Thymus (tissue), 11 donors: ENCODE measurements at regions not wholly inside any gene's neighbourhood (a gene's known extent, or its start where the extent isn't known, plus 50 kb on each side); places are given as distances from the start of the nearest gene placed in this dataset.

Source experiments
- DNase-seq, 9 donors: peaks; one replicate each; pipeline ENCODE4 v3.0.0-alpha.2; 2013; ENCODE audit warnings: low spot score in 9 of 9, low read depth in 6 of 9, missing footprints in 1 of 9
- H3K27ac ChIP-seq, 2 donors: one replicate each; pipeline ENCODE4 v1.5.1; 2013; ENCODE audit warnings: control low read depth in 1 of 2, low read depth in 1 of 2, low read length in 1 of 2, mild to moderate bottlenecking in 1 of 2, moderate library complexity in 1 of 2
- H3K27me3 ChIP-seq, 2 donors: one replicate each; pipeline ENCODE4 v1.5.1; 2013; ENCODE audit warnings: low read length in 1 of 2; ENCODE audit not compliant: control insufficient read depth in 2 of 2, insufficient read depth in 1 of 2
- H3K36me3 ChIP-seq, 2 donors: one replicate each; pipeline ENCODE4 v1.5.1; 2013; ENCODE audit warnings: low read length in 1 of 2, mild to moderate bottlenecking in 1 of 2, moderate library complexity in 1 of 2; ENCODE audit not compliant: control insufficient read depth in 2 of 2, insufficient read depth in 2 of 2
- H3K4me1 ChIP-seq, 2 donors: one replicate each; pipeline ENCODE4 v1.5.1; 2013; ENCODE audit warnings: low read length in 2 of 2; ENCODE audit not compliant: control insufficient read depth in 2 of 2, insufficient read depth in 2 of 2
- H3K4me3 ChIP-seq, 2 donors: one replicate each; pipeline ENCODE4 v1.5.1; 2013; ENCODE audit warnings: low read length in 2 of 2, control low read depth in 1 of 2, mild to moderate bottlenecking in 1 of 2
- H3K9me3 ChIP-seq, 2 donors: one replicate each; pipeline ENCODE4 v1.5.1; 2013; ENCODE audit warnings: low read length in 1 of 2, mild to moderate bottlenecking in 1 of 2; ENCODE audit not compliant: control insufficient read depth in 2 of 2, insufficient read depth in 1 of 2
- WGBS: extraction: QIAGEN DNeasy Blood & Tissue Kit; methylation state at CpG from one replicate; pipeline ENCODE4 v1.1.7; 2013; 5-methylcytosine and 5-hydroxymethylcytosine counted together
- donor health status: healthy.

DNA sequence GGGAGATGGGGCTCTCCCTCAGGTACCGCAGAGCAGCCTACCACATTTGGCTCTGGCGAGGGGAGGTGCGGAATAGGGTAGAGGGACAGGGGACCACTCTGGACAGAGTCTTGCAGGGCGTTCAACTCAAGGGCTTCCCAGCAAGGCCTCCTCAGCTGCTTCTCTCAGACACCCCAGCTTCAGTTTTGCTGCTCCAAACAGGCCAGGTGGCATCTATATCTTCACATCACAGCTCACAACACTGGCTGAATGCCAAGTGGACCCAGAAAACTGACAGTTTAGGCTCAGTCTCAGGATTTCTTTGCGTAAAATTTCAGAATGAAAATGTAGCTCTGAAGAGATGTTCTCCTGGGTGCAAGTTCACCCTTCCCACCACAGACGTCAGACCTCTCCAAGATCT lies 592.6 kb upstream of the ADAMTS16 start:
- H3K4me3 ChIP-seq: no peak overlapping the region
- no peaks in the 10 kb centered on the region for H3K27me3 ChIP-seq
- DNase-seq: no peak
- no peaks in the 10 kb centered on the region for H3K4me1 ChIP-seq
- peaks cover 0 to 3% of the 10 kb centered on the region in 2 donors for H3K9me3 ChIP-seq
- WGBS: 90% methylated on average over 6 of the region's 6 CpGs
- no peak overlapping the region for H3K27ac ChIP-seq
- H3K36me3 ChIP-seq: no peaks in the 10 kb centered on the region

DNA sequence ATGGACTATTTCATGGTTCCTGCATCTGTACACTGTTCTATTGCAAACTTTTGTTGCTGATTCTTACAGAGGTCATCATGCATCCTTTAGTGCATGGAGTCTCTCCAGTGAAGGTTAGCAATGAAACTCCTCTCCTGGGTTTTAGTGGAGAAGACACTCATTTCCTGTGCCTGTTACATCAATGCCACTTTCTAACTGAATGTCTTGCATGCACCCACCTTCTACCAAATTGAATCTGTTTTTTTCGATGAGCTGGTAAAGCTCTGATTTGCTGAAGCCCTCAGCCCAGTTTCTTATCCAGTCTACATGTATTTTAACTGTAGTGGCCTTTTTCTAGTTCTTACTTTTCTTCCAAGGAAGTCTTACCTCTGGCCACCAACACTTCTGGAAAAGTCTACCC lies 591.8 kb upstream of the ADAMTS16 start:
- DNase-seq: no peak
- Histone ChIP-seq H3K27ac (no peak overlapping the region), H3K9me3 (peaks cover 0 to 3% of the 10 kb centered on the region in 2 donors), H3K36me3 (no peaks in the 10 kb centered on the region), H3K4me1 (no peaks in the 10 kb centered on the region), H3K27me3 (no peaks in the 10 kb centered on the region), H3K4me3 (no peak overlapping the region)
- 90% methylated on average over 1 of the region's 1 CpG for whole genome bisulfite sequencing

DNA sequence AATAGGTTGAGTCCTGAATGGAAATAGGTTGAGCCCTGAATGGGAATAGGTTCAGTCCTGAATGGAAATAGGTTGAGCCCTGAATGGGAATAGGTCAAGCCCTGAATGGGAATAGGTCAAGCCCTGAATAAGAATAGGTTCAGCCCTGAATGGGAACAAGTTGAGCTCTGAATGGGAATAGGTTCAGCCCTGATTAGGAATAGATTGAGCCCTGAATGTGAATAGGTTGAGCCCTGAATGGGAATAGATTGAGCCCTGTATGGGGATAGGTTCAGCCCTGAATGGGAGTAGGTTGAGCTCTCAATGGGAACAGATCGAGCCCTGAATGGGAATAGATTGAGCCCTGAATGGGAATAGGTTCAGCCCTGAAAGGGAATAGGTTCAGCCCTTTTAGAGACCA lies 590.8 kb upstream of the ADAMTS16 start:
- H3K27ac ChIP-seq: no peak overlapping the region
- DNase-seq: no peak
- no peaks in the 10 kb centered on the region for H3K36me3 ChIP-seq
- 91% methylated on average over 1 of the region's 1 CpG for WGBS
- no peak overlapping the region for H3K4me3 ChIP-seq
- no peaks in the 10 kb centered on the region for H3K4me1 ChIP-seq
- H3K9me3 ChIP-seq: peaks cover 0 to 3% of the 10 kb centered on the region in 2 donors
- H3K27me3 ChIP-seq: no peaks in the 10 kb centered on the region

DNA sequence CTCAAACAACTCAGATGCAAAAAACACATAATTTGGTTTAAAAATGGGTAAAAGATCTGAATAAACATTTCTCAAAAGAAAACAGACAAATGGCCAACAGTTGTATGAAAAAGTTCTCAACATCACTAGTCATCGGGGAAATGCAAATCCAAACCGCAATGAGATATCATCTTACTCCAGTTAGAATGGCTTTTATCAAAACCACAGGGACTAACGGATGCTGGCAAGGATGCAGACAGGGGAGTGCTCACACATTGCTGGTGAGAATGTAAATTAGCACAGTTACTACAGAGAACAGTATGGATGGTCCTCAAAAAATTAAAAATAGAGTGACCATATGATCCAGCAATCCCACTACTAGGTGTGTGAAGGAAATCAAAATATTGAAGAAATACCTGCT lies 589.1 kb upstream of the ADAMTS16 start:
- no peaks in the 10 kb centered on the region for H3K27me3 ChIP-seq
- WGBS: 90% methylated on average over 3 of the region's 3 CpGs

DNA sequence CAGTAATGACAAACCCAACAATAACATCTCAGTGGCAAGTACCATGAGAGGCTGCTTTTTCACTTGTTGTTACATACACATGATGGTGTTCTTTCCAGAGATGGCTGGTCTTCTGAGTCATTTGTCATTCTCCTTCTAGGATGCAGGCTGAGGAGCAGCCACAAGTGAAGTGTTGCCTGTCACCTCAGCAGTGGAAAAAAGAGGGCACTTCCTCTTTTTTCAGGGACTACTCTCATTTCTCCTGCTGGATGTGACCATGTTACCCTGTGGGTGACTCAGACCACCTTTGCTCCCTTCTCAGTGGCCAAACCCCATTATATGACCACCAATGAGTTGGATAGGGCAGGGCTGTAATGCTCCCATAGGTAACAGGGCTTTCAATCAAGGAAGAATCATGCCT lies 587.0 kb upstream of the ADAMTS16 start:
- Histone ChIP-seq H3K27ac (no peak overlapping the region), H3K27me3 (no peaks in the 10 kb centered on the region), H3K9me3 (peaks cover 1 to 3% of the 10 kb centered on the region in 2 donors), H3K4me3 (no peak overlapping the region), H3K4me1 (no peaks in the 10 kb centered on the region), H3K36me3 (no peaks in the 10 kb centered on the region)
- DNase-seq: no peak

More for the DNA sequence above, 589.1 kb upstream of the ADAMTS16 start:
- Histone ChIP-seq H3K36me3 (no peaks in the 10 kb centered on the region), H3K4me3 (no peak overlapping the region), H3K9me3 (peaks cover 1 to 3% of the 10 kb centered on the region in 2 donors), H3K27ac (no peak overlapping the region), H3K4me1 (no peaks in the 10 kb centered on the region)
- no peak for DNase-seq

DNA sequence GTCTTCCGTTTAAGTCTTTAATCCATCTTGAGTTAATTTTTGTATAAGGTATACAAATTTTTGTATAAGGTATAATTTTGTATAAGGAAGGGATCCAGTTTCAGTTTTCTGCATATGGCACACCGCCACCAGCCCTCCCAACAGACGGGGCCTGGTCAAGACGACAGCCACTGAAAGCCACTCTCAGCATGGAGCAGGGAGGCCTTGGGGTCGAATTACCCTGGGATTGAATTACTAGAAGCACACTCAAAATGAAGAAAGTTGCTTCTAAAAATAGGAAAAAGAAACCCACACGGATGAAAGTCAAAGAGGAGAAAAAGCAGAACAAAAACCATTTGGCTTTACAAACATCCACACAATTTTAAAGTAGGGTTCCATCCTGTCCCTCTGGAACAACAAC lies 586.2 kb upstream of the ADAMTS16 start:
- DNase-seq: no peak
- H3K36me3 ChIP-seq: no peaks in the 10 kb centered on the region
- no peak overlapping the region for H3K4me3 ChIP-seq
- H3K27ac ChIP-seq: no peak overlapping the region
- H3K27me3 ChIP-seq: no peaks in the 10 kb centered on the region
- WGBS: 64% methylated on average over 6 of the region's 6 CpGs
- H3K4me1 ChIP-seq: no peaks in the 10 kb centered on the region
- peaks cover 1 to 3% of the 10 kb centered on the region in 2 donors for H3K9me3 ChIP-seq

DNA sequence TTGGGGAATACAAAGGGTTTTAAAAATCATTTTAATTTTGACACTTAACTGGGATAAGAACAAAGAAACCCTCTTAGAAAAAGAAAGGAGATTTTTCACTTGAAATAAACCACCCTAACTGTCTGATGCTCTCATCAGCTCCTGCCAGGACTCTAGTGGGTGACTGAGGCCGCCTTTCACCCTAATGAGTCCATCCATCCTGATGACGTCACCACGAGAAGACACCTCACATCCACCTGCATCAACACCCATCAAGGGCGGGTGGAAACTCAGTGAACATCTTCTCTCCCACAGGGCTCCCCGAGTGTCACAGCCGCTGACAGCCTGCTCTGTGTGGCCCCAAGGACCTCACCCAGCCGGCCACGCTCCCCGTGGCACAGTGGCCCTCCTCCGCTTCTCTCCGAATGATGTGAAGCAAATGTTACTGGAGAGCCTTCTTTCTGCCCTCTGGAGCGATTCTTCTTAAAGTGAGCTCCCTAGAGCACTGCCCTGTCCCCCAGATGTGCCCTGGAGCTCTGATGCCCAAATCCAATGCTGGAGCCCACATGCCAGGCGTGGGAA lies 584.3 kb upstream of the ADAMTS16 start:
- Histone ChIP-seq H3K36me3 (no peaks in the 10 kb centered on the region), H3K27ac (no peak overlapping the region), H3K27me3 (no peaks in the 10 kb centered on the region), H3K4me3 (no peak overlapping the region), H3K9me3 (peaks cover 0 to 1% of the 10 kb centered on the region in 2 donors), H3K4me1 (no peaks in the 10 kb centered on the region)
- 91% methylated on average over 13 of the region's 13 CpGs for WGBS
- no peak for DNase-seq

DNA sequence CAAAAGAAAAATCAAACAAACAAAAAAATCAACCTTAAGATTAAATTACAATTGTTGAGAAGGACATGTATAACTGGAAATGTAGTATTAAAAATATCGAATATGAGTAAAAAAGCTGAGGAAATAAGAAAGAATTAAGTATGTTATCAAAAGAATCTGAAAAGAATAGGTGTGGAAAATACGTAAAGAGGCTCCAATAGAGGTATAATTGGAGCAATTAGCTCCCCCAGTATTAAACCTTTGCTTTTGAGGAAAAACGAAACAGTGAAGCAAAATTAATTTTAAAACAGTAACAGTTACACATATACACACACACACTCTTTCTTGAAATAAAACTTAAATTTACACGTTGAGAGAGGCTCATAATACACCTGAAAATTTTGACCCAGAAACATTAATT lies 578.7 kb upstream of the ADAMTS16 start:
- H3K36me3 ChIP-seq: no peaks in the 10 kb centered on the region
- H3K4me1 ChIP-seq: no peaks in the 10 kb centered on the region
- DNase-seq: no peak
- no peak overlapping the region for H3K27ac ChIP-seq
- 81% methylated on average over 4 of the region's 4 CpGs for WGBS
- H3K4me3 ChIP-seq: no peak overlapping the region
- no peaks in the 10 kb centered on the region for H3K9me3 ChIP-seq
- no peaks in the 10 kb centered on the region for H3K27me3 ChIP-seq

DNA sequence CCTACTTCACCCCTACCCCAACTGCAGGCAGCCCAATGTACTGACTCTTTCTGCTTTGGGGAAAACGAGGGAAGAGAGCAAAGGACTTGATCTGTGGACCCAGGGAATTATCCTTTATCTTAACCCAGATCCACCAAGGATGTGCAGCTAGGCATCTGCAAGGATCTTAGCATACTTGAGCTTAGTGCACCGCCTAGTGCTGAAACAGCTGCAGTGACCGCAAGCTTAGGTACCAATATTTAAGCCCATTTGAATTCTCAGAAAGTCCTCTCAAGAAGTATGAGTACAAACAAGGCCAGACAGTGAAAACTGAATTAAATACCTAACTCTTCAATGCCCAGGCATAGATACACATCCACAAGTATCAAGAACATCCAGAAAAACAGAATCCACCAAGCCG lies 576.7 kb upstream of the ADAMTS16 start:
- Histone ChIP-seq H3K9me3 (no peaks in the 10 kb centered on the region), H3K4me3 (no peak overlapping the region)

More for the DNA sequence above, 576.7 kb upstream of the ADAMTS16 start:
- H3K27me3 ChIP-seq: no peaks in the 10 kb centered on the region
- no peak for DNase-seq
- no peak overlapping the region for H3K27ac ChIP-seq
- WGBS: 55% methylated on average over 4 of the region's 4 CpGs
- H3K4me1 ChIP-seq: no peaks in the 10 kb centered on the region
- H3K36me3 ChIP-seq: no peaks in the 10 kb centered on the region
